Stimulated activated CD8-positive, alpha-beta memory T cell treated with anti-CD3 and anti-CD28 coated beads, Interleukin-15, amount 100 ng/mL, for 1 hour (primary cell): ENCODE measurements at regions not wholly inside any gene's neighbourhood (a gene's known extent, or its start where the extent isn't known, plus 50 kb on each side); places are given as distances from the start of the nearest gene placed in this dataset.

Source experiments
- DNase-seq: peaks from one replicate; pipeline ENCODE4 v3.0.0-alpha.2; 2020; ENCODE audit warnings: low read depth

- no peak for DNase-seq
Observed at GRCh38 chr20:57025666-57026224, 240.7 kb downstream of the BMP7 start.

GRCh38 chr20:57027777-57028176 lies 238.7 kb downstream of the BMP7 start:
- no peak for DNase-seq

DNA sequence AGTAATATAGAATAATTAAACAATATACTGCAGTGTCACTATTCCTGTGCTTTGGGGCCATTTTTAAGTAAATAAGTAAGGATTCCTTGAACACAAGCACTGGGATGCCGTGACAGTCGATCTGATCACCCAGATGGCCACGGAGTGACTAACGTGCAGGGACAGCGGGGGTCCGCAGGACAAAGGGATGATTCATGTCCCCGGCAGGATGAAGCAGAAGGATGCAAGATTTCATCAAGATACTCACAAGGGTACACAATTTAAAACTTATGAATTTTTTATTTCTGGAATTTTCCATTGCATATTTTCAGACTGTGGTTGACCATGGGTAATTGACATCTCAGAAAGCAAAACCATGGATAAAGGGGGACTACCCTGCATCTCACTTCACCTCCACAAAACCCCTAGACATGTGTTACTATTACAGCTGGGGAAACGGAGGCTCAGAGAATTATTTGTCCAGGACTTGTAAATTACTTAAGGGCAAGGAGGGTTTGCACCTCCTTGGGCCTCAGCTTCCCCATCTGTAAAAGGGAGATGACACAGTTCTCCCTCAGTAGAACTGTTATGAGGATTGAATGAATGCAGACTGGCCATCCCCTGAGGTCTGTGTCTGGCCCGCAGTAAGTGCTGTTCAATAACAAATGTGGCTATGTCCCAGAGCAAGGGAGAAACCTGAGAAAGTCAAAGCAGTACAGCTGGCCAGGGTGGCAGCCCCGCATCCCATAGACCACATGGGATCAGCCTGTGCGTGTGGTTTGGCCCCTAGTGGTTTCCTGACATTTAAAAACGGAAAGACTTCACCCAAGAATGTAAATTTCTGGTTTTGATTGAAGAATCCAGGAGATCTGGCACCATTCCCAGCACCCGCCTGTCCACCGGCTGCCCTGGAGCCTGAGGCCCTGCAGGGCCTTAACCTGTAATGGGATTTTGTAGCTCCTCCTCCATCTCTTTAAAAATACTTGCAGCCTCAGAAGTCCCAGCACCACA lies 235.5 kb downstream of the BMP7 start:
- DNase-seq = no peak

GRCh38 chr20:57031867-57032355 lies 234.5 kb downstream of the BMP7 start:
- DNase-seq = no peak

GRCh38 chr20:57032847-57033246 lies 233.6 kb downstream of the BMP7 start:
- no peak for DNase-seq

DNA sequence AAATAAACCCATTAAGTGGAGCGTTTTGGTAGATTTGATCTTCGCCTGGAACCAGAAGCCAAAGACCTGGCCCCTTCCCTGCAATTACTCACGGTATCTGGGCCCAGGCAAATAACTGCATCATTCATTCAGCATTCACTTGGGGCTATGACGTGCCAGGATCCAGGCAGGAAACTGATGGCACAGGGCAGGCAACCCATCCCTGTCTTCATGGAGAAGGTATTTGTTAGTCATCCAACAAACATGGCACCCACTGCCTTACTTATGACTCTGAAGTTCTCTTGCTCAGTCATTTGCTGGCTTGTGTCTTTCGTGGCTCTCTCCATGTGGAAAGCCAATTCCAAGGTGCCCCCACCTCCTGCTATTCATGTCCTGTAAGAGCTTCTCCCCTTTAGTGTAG lies 232.4 kb downstream of the BMP7 start:
- DNase-seq = no peak

GRCh38 chr20:57037689-57038088 lies 228.8 kb downstream of the BMP7 start:
- DNase-seq = no peak

DNA sequence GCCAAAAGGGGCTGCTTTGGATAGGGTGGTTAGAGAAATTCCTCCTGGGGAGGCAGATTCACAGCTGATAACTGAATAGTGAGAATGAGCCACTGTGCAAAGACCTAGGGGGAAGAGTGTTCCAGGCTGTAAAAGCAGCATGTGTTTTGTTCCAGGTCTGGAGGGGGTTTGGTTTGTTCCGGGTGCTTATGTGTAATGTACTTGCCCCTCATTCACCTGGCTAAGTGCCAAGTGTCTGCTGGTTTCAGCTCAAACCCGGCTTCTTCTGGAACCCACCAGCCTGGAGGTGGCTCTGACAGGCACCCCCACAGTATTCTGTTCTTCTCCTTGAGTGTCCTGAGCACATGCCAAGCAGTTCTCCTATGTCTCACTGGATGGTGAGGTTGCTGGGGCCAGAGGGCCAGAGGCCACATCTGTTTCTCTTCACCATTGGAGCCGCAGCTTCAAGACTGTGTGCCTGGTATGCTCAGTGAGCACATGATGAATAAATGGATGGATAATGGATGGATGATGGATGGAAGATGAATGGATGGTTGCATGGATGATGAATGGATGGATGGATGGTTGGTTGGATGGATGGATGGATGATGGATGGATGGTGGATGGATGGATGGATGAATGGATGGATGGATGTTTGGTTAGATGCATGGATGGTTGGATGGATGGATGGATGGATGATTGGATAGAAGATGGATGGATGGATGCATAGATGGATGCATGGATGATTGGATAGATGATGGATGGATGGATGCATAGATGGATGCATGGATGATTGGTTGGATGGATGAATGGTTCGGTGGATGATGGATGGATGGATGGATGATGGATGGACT lies 227.6 kb downstream of the BMP7 start:
- no peak for DNase-seq

DNA sequence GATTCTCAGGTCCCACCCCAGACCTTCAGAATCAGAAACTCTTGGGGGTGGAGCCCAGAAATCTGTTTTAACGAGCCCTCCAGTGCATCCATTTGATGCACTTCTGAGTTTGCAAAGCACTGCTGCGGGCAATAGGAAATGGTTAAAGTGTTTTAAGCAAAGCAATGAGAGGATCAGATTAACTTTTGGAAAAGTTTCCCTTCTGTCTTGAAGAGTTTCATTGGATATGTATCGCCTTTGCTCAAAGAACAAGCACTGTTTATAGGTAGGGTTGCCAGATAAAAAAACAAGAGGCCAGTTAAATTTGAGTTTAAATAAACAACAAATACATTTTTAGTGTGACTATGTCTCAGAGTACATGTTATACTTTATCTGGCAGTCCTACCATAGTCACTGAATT lies 226.0 kb downstream of the BMP7 start:
- no peak for DNase-seq

DNA sequence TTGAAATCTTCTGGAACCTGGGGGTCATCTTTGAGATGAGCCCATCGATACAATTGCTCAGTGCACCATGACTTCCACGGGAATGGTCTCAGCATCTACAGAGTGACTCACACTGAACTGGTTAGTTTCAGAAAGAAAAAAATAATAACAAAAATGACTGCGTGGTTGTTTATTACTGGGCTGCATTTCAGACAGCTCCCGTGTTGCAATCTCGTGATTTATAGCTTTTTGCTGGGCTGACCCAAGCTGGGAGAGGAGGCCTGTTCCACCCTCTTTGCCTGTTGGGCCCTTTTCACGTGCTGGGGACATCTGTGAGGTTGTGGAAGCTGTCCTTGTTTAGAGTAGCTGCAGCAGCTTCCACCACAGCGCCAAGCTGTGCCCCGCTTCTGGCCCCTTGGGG lies 225.5 kb downstream of the BMP7 start:
- DNase-seq = no peak

DNA sequence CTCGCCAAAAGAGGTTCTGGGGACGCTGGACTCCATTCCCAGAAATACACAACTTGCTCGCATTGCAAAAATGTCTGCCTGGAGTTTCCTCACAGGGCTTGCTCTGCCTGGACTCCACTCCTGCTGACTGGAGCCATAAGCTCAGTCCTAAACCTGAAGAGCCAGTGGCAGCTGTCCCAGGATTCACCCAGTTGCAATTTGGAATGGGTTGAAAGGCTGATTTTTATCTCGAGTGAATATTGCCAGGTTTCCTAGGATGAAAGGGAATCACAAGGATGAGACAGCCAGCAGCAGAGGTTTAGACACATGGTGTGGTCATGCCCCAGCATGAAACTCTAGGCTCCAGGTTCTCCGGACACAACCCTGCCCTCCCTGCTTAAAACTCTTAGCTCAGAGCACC lies 223.3 kb downstream of the BMP7 start:
- DNase-seq = no peak

DNA sequence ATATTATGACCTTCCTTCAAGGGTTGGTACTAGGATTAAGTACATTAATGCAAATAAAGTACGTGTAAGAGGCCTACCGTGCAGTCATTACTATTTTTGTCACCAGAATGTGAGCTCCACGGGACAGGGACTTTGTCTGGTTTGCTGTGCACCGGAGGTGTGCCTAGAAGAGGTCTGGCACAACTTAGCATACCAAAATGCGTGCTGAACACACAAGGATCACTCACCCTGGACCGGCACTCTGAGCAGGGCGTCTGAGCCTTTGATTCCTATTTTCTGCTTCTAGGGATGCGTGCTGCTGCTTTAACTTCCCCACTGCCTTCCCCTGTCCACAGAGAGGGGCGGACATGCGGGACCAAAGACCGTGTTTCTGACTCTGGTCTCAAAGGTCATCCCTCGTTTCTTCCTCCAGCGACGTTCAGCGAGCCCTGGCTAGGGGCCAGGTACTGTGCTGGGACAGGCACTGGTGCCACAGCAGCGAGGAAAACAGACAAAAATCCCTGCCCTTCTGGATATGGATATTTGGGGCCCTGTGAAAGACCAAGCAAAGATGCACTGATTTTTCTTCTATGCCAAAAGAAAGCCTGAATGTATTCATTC lies 222.7 kb downstream of the BMP7 start:
- no peak for DNase-seq

- DNase-seq = no peak
Observed at GRCh38 chr20:57047281-57048026, 219.0 kb downstream of the BMP7 start.

DNA sequence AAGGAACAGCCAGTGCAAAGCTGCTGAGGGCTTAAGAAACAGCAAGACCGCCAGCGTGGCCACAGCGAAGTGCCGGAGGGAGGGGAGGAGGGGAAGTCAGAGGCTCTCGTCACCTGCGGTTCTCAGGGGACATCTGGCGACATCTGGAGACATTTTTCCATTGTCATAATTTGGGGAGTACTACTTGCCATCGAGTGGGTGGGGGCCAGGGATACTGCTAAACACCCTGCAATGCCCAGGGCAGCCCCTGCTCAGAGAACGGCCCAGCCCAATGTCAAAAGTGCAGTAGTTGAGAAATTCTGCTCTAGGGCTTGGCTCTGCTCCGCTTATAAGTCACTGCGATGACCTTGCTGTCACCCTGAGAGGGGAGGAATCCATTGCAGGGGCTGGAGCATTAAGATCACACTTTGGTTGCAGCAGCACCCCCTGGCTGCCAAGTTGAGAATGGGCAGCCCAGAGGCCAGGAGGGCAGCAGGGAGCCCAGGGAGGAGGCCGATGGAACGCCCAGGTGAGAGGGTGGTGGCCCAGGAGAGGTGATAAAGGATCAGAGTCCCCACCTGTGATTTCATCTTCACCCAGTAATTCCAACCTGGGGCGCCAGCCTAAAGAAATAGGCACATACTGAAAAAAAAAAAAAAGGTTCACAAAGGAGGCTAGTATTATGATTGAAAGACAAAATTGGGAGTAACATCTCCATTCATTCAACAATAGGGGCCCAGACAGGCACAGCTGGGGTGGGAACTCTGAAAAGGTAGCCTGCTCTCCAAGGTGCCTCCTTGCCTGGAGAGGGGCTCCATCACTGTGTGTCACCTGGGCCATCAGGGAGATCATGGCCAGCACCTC lies 218.2 kb downstream of the BMP7 start:
- no peak for DNase-seq

- no peak for DNase-seq
Observed at GRCh38 chr20:57049296-57049695, 217.1 kb downstream of the BMP7 start.

GRCh38 chr20:57051096-57051495 lies 215.3 kb downstream of the BMP7 start:
- DNase-seq = no peak

GRCh38 chr20:57053067-57053466 lies 213.4 kb downstream of the BMP7 start:
- no peak for DNase-seq

DNA sequence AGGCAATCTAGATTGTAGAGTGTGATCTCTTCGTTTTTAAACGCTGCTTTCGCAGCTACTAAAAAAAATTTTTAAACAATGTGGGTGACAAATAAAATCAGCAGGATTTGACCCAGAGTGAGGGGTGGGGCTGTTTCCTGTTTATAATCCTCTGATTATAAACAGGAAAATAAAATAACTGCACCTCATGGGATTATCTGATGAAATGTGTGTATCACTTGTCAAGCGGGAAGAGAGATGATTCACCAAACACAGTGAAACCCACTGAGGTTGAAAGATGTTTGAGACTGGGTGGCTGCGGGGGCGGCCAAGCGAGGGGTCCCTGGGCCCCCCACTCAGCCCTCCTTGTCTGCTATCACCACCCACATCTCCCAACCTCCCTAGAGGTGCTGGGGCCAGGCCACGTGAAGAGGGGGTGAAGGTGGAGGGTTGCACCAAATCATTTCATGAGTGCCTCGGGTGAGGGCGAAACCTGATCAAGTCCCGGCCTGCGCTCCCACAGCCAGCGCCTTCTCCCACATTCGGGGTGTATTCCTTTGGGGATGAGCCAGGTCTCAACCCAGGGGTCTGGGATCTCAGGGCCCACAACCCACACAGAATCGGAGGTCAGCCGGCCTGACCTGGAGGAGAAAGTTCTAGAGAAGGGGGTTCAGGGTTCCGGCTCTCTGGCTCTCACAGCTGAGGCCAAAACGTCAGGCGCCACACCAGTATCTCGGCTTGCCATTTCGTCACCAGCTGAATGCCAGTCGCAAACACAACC lies 212.5 kb downstream of the BMP7 start:
- no peak for DNase-seq

GRCh38 chr20:57055345-57055744 lies 211.1 kb downstream of the BMP7 start:
- DNase-seq = no peak

DNA sequence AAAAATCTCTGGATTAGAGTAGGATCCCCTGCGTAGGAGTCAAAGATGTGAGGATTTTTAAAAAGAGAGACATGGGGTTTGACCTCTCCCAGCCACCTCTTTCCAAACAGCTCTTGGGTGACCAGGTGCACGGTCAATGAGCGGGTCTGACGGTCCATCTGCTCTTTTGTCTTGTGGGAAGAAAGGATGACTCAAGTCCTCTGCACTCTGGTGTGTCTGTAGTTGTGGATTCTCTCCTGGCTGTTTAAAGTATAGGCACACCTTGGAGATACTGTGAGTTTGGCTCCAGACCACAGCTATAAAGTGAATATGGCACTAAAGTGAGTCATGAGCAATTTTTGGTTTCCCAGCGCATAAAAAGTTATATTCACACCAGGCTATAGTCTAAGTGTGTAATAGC lies 209.8 kb downstream of the BMP7 start:
- no peak for DNase-seq
